HG03521 (cell line): ENCODE measurements at regions not wholly inside any gene's neighbourhood (a gene's known extent, or its start where the extent isn't known, plus 50 kb on each side); places are given as distances from the start of the nearest gene placed in this dataset.

ENCODE experiments used
- ATAC-seq: cut with Tn5 transposase; IDR thresholded peaks from one replicate; pipeline ENCODE4 v1.9.1; 2021; ENCODE audit warnings: mild to moderate bottlenecking, moderate library complexity; ENCODE audit not compliant: unreplicated experiment

GRCh38 chr12:127438512-127439244 is 828.3 kb upstream of the TMEM132C start:
- ATAC-seq = no peak

DNA sequence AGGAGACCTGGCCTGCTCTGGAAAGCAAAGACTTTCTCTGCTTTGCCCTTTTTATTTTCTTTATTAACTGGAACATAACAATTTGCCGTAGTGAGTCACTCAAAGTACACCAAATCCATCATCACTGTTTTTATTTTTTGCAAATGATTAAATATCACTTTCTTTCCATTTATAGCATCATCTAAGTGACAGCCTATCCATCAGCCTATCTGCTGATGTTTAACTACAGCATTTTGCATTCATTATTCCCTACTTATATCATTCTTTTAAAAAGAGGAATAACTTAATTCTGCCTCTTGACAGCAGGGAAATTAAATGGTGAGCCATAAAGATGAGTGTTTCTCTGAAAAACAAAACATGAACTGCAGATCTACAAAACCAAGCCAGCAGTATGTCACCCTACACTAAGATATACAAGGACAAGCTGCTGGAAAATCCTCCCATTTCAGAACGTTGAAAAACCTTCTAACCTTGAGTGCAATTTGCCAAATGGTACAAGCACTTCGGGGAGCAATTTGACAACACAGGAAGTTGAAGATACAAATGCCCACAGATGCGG is 821.3 kb upstream of the TMEM132C start:
- ATAC-seq = no peak

- ATAC-seq = no peak
These were observed 818.1 kb upstream of the TMEM132C start for GRCh38 chr12:127448906-127449305.

- no peak for ATAC-seq
These were observed 816.1 kb upstream of the TMEM132C start for GRCh38 chr12:127450826-127451225.

GRCh38 chr12:127455347-127456265 is 811.4 kb upstream of the TMEM132C start:
- no peak for ATAC-seq

GRCh38 chr12:127457726-127458125 is 809.2 kb upstream of the TMEM132C start:
- ATAC-seq = no peak

DNA sequence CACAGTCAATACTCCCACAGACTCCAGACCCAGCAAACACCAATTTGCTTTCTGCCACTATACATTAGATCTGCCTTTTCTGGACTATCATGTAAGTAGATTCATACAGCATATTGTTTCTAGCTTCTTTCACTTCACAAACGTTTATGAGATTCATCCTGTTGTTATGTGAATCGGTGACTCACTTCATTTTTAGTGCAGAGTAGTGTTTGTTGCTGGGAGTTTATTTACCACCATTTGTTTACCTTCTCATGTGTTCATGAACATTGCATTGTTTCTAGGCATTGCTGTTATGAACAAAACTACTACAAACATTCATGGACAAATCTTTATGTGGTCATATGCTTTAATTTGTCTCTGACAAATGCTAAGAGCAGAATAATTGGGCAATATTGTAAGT is 807.8 kb upstream of the TMEM132C start:
- ATAC-seq = no peak

DNA sequence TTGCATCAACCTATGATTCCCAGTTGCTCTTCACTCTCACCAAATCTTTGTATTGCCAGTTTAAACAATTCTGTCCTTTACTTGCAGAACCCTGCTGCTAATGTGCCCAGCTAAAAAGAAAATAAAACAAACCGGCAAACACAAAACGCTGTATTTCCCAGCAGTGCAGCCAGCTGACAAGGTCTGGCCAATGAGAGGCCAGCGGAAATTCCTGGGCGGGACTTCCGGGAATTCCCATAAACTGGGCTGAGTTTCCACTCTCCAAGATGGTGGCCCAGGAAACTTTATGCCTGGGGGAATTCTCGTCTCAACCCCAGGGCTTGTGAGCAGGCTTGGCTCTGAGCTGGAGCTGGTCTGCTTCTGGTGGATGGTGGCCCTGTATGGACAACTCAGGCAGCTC is 807.3 kb upstream of the TMEM132C start:
- ATAC-seq = no peak

- ATAC-seq = no peak
These were observed 803.7 kb upstream of the TMEM132C start for GRCh38 chr12:127463237-127463636.

DNA sequence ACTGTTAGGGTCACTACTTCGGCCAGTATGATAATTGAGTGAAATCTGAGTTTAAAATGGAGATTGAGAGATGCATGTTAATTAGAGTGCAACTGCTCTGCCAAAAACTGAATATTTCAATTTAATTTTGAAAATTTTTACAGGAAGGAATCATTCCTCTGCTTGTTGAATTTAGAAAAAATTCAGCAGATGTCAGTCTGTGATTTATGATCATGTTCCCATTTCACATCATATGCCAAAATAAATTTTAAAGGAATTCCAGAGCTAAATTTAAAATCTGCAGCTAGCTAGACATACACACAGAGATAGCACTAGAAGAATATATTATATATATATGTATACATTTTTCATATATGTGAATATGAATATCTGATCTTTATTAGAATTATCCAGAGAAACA is 797.6 kb upstream of the TMEM132C start:
- ATAC-seq = no peak

- no peak for ATAC-seq
These were observed 793.2 kb upstream of the TMEM132C start for GRCh38 chr12:127473766-127474165.

DNA sequence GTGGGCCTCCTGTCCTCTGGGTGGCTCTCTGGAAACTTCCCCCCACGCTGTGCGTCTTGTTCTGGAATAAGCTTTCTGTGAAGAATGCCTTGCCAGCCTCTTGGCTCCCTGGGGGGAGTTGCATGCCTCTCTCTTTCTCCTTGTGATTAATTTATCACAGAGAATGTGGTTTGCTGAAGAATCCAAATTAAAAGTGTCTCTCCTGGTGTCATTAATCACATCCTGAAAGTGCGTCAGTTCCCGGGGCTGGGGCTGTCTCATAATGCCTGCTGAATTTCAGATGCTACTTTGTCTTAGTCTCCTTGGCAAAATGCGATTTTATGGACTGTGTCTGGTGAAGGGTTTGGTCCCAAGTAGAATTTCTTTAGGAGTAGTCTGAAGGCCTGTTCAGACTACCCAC is 787.7 kb upstream of the TMEM132C start:
- ATAC-seq = no peak

- ATAC-seq = no peak
These were observed 786.1 kb upstream of the TMEM132C start for GRCh38 chr12:127480775-127481314.

- no peak for ATAC-seq
These were observed 784.0 kb upstream of the TMEM132C start for GRCh38 chr12:127482950-127483349.

DNA sequence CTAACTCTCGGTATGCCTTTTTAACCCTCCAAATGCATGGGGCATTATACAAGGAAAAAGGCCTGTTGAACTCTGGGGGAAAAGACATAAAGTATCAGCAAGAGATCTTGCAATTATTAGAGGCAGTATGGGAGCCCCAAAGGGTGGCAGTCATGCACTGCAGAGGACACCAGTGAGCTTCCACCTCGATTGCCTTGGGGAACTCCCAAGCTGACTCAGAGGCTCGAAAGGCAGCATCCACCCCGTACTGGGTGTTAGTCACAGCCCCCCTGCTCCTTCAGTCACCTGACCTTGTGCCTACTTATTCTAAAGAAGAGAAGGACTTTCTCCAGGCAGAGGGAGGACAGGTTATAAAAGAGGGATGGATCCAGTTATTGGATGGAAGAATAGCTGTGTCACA is 781.4 kb upstream of the TMEM132C start:
- ATAC-seq = peak; percentile 64

DNA sequence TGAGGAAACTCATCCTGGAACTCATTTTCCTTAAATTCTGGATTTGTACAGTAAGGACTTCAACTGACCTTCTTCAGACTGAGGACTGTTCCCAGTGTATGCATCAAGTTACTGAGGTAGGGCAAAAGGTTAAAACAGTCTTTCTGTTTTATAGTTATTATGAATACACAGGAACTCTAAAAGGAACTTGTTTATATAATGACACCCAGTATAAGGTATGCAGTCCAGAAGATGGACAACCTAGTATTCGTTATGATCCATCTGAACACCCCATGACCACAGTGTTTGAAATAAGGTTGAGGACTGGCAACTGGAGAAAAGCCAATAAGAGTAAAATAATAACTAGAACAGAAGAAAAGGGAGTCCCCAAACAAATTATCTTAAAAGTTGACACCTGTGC is 779.9 kb upstream of the TMEM132C start:
- no peak for ATAC-seq

- no peak for ATAC-seq
These were observed 777.9 kb upstream of the TMEM132C start for GRCh38 chr12:127489061-127489460.

DNA sequence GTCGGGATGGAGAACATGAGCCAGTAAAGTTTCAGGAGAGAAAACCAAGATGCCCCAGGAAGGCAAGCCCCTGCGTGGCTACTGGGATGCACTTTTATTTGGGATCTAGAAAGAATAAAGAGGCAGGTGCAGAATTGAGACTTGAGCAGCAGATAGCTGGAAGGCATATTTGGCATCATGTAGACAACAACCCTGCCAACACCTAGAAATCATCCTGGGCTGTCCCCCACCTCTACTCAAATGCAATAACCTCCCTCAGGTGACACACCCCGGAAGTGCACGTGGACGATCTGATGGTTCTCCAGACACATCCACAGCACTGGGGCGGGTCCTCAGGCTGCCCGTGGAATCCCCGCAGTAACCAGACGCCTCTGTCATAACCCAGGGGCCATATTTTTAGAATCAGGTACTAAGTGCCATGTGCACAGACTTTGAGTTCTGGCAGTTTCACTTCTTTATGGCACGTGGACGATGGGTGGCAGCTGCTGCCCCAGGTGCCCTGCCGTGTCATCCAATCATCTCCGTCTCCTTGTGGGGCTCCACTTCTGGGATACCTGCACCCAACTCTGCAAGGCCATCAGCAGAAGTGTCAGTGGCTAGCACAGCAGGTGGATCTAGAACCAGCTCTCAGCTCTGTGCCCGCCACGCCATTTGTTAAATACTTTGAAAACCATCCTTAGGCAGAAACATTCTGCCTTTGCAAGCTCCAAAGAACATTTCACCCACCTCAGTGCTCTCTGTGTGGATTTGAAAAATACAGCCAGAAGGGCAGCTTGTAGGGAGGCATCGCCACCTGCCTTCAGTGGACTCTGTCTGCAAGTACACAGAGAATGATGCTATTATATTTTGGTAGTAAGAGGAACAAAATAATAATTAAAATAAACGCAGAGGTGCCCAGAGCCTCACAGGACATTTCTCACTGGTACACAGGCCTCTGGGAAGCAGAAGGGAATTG is 771.7 kb upstream of the TMEM132C start:
- ATAC-seq = no peak

GRCh38 chr12:127496255-127496654 is 770.7 kb upstream of the TMEM132C start:
- no peak for ATAC-seq

GRCh38 chr12:127500512-127501035 is 766.4 kb upstream of the TMEM132C start:
- ATAC-seq = no peak
